Kidney epithelial cell (primary cell): ENCODE measurements at regions not wholly inside any gene's neighbourhood (a gene's known extent, or its start where the extent isn't known, plus 50 kb on each side); places are given as distances from the start of the nearest gene placed in this dataset.

Source experiments
- DNase-seq: peaks from one replicate; pipeline ENCODE4 v3.0.0-alpha.2; 2010; ENCODE audit warnings: low read depth
- H3K27me3 ChIP-seq: 2 replicates; pipeline ENCODE4 v1.6.0; 2011; ENCODE audit warnings: low read length; ENCODE audit not compliant: control insufficient read depth, insufficient read depth
- H3K36me3 ChIP-seq: 2 replicates; pipeline ENCODE4 v1.5.1; 2011; ENCODE audit warnings: low read length; ENCODE audit not compliant: control insufficient read depth, insufficient read depth
- H3K4me3 ChIP-seq: 2 replicates; pipeline ENCODE4 v1.5.1; 2011; ENCODE audit warnings: low read depth, mild to moderate bottlenecking, control low read depth, low read length
- CTCF ChIP-seq: IDR thresholded peaks from 2 replicates; pipeline ENCODE4 v1.5.1; 2011; ENCODE audit warnings: mild to moderate bottlenecking, moderate library complexity, low read length, control low read depth, inconsistent platforms; ENCODE audit not compliant: insufficient read depth, poor library complexity, severe bottlenecking

GRCh38 chr6:66930559-66931290 lies 1223.7 kb upstream of the EYS start:
- no peak for DNase-seq
- no peak overlapping the region for H3K4me3 ChIP-seq
- no peak for TF ChIP-seq CTCF
- no peaks in the 10 kb centered on the region for H3K36me3 ChIP-seq
- no peaks in the 10 kb centered on the region for H3K27me3 ChIP-seq

DNA sequence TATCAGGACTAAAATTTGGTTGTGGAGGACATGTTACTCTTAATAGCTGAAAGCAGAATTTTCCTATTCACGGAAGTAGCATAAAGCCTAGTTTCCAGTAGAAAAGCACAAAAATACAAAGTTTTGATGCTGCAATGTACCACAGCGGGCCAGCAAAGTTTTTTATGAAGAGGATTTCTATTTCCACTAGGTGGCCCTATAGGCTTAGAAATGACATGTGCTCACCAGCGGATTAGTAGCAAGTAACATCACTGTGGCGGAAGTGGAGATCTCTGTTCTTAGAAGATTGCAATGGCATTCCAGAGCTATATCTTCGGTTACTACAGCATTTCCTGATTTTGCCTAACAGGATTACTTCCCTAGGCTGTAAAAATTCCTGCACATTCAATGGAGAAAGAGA lies 1219.0 kb upstream of the EYS start:
- Histone ChIP-seq H3K27me3 (no peaks in the 10 kb centered on the region), H3K4me3 (no peak overlapping the region), H3K36me3 (no peaks in the 10 kb centered on the region)
- TF ChIP-seq CTCF, result no peak
- DNase-seq, result no peak

- no peaks in the 10 kb centered on the region for H3K27me3 ChIP-seq
- no peaks in the 10 kb centered on the region for H3K36me3 ChIP-seq
- H3K4me3 ChIP-seq, result no peak overlapping the region
- no peak for DNase-seq
- TF ChIP-seq CTCF, result no peak
These were observed 1206.6 kb upstream of the EYS start for GRCh38 chr6:66913657-66914056.

DNA sequence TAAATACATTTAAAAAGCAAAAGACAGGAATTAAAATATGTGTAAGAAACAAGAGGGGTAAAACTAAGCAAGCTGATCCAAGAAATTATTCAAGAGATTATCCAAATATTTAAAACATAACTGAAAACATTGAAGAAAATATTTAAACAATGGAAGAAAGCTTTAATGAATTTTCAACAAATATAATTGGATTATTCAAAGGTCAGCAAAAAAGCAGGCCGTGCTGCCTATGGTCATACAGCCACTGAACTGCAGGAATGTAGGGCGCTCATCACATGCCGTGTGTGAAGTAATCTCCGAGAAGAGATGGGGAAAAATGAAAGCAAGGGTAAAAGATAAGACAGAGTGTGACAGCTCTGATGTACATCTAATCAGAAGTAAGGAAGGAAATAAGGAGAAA lies 1195.4 kb upstream of the EYS start:
- TF ChIP-seq CTCF, result no peak
- H3K36me3 ChIP-seq, result no peaks in the 10 kb centered on the region
- no peaks in the 10 kb centered on the region for H3K27me3 ChIP-seq
- no peak for DNase-seq
- H3K4me3 ChIP-seq, result no peak overlapping the region

DNA sequence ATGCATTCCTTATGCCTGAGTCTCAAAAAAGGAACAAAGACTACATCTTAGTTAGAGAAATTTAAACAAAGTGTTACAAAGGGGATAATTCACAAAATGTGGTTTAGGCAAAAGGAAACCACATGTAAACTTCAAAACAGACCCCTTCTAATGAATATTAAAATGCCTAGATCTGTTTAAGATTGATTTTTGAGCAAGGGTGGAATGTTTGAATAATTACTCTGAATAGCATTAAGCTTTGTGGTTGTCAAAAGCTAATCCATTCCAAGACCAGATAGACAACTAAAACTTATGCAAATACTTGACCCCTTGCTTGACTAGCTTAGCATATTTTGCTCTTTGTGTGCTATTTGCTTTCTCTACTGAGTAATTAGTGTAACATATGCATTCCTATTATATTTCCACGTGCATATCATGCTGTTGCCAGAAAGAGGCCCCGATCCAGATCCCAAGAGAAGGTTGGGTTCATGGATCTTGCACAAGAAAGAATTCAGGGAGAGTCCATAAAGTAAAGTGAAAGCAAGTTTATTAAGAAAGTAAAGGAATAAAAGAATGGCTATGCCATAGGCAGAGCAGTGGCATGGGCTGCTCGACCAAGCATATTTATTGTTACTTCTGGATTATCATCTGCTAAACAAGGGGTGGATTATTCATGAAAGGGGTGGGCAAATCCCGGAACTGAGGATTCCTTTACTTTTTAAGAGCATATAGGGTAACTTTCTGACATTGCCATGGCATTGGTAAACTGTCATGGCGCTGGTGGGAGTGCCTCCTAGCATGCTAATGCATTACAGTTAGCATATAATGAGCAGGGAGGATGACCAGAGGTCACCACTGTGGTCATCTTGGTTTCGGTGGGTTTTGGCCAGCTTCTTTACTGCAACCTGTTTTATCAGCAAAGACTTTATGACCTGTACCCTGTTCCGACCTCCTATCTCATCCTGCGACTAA lies 1193.4 kb upstream of the EYS start:
- Histone ChIP-seq H3K36me3 (no peaks in the 10 kb centered on the region), H3K4me3 (no peak overlapping the region), H3K27me3 (no peaks in the 10 kb centered on the region)
- DNase-seq, result no peak
- no peak for TF ChIP-seq CTCF
